OCI-LY3 (cell line): ENCODE measurements at regions not wholly inside any gene's neighbourhood (a gene's known extent, or its start where the extent isn't known, plus 50 kb on each side); places are given as distances from the start of the nearest gene placed in this dataset.

Source experiments
- H2AFZ ChIP-seq: fragments of 200-600, 300-600 bp; shearing (Covaris generic); 2 replicates; pipeline ENCODE4 v1.6.0; 2014; ENCODE audit warnings: antibody characterized with exemption, low read depth, low read length
- H3K27ac ChIP-seq: fragments of 200-600, 300-600 bp; sonication (generic); 2 replicates; pipeline ENCODE4 v1.5.1; 2014; ENCODE audit warnings: mild to moderate bottlenecking, low read length, moderate library complexity, mixed read lengths
- H3K27me3 ChIP-seq: fragments of 200-600, 300-600 bp; sonication (generic); 2 replicates; pipeline ENCODE4 v1.6.1; 2014; ENCODE audit warnings: low read depth, low read length, mixed read lengths
- H3K36me3 ChIP-seq: fragments of 200-600, 300-600 bp; sonication (generic); replicated peaks from 2 replicates; pipeline ENCODE3; 2014; ENCODE audit warnings: low read depth, low read length, mixed read lengths
- H3K4me1 ChIP-seq: fragments of 300-600, 200-600 bp; sonication (generic); 2 replicates; pipeline ENCODE4 v1.6.1; 2014; ENCODE audit warnings: low read length, mixed read lengths
- H3K4me2 ChIP-seq: fragments of 200-600, 300-600 bp; sonication (generic); 2 replicates; pipeline ENCODE4 v1.6.1; 2014; ENCODE audit warnings: low read length, mixed read lengths
- H3K4me3 ChIP-seq: fragments of 300-600, 200-600 bp; sonication (generic); 2 replicates; pipeline ENCODE4 v1.5.1; 2014; ENCODE audit warnings: antibody characterized with exemption, mild to moderate bottlenecking, low read length, moderate library complexity
- H3K79me2 ChIP-seq: fragments of 300-600, 200-600 bp; shearing (Covaris generic); 2 replicates; pipeline ENCODE4 v1.6.1; 2014; ENCODE audit warnings: mild to moderate bottlenecking, low read length, mixed read lengths
- H3K9ac ChIP-seq: fragments of 300-600, 200-600 bp; shearing (Covaris generic); 2 replicates; pipeline ENCODE4 v1.6.0; 2014; ENCODE audit warnings: mild to moderate bottlenecking, low read length, moderate library complexity
- H3K9me3 ChIP-seq: fragments of 200-600, 300-600 bp; shearing (Covaris generic); 2 replicates; pipeline ENCODE4 v1.6.1; 2014; ENCODE audit warnings: low read length, mixed read lengths; ENCODE audit not compliant: insufficient read depth
- H4K20me1 ChIP-seq: fragments of 200-600, 300-600 bp; sonication (generic); 2 replicates; pipeline ENCODE4 v1.6.1; 2016; ENCODE audit warnings: low read length, mixed read lengths; ENCODE audit not compliant: insufficient read depth
- EZH2phosphoT487 ChIP-seq: fragments of 200-600 bp; shearing (Covaris generic); IDR thresholded peaks from 2 replicates; pipeline ENCODE4 v1.6.1; 2018; ENCODE audit warnings: antibody characterized with exemption, mixed run types, low read depth
- TF ChIP-seq, protein P1 (sequence below): fragments of 200-600, 300-600 bp; sonication (generic); IDR thresholded peaks from 2 replicates; pipeline ENCODE4 v1.5.1; 2014; ENCODE audit warnings: antibody characterized with exemption, low read length, low read depth

DNA sequence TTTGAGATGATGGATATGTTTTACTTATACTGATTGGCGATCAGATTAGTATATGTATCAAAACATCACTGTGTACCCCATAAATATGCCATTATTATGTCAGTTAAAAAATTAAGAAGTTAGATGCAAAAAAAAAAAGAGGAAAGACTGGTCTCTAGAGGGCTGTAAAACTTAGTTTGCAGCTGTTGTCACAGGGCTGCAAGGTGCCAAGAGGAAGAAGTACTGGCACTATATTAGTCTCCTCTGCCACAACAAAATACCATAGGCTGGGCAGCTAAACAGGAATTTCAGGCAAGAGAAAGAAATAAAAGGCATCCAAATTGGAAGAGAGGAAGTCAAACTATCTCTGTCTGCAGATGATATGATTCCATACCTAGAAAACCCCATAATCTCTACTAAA is 177.8 kb upstream of the PLPP4 start:
- Histone ChIP-seq H3K27ac (no peak overlapping the region), H3K4me1 (peaks cover 3% of the 10 kb centered on the region; the same call in 1 of the 2 replicates), H3K9me3 (no peaks in the 10 kb centered on the region), H4K20me1 (no peaks in the 10 kb centered on the region), H3K27me3 (no peaks in the 10 kb centered on the region), H3K4me2 (no peak overlapping the region), H2AFZ (no peak overlapping the region), H3K9ac (no peak overlapping the region), H3K36me3 (no peaks in the 10 kb centered on the region), H3K4me3 (no peak overlapping the region), H3K79me2 (no peaks in the 10 kb centered on the region)
- TF ChIP-seq EZH2phosphoT487: no peak
- TF ChIP-seq, protein P1, sequence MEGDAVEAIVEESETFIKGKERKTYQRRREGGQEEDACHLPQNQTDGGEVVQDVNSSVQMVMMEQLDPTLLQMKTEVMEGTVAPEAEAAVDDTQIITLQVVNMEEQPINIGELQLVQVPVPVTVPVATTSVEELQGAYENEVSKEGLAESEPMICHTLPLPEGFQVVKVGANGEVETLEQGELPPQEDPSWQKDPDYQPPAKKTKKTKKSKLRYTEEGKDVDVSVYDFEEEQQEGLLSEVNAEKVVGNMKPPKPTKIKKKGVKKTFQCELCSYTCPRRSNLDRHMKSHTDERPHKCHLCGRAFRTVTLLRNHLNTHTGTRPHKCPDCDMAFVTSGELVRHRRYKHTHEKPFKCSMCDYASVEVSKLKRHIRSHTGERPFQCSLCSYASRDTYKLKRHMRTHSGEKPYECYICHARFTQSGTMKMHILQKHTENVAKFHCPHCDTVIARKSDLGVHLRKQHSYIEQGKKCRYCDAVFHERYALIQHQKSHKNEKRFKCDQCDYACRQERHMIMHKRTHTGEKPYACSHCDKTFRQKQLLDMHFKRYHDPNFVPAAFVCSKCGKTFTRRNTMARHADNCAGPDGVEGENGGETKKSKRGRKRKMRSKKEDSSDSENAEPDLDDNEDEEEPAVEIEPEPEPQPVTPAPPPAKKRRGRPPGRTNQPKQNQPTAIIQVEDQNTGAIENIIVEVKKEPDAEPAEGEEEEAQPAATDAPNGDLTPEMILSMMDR: no peak

DNA sequence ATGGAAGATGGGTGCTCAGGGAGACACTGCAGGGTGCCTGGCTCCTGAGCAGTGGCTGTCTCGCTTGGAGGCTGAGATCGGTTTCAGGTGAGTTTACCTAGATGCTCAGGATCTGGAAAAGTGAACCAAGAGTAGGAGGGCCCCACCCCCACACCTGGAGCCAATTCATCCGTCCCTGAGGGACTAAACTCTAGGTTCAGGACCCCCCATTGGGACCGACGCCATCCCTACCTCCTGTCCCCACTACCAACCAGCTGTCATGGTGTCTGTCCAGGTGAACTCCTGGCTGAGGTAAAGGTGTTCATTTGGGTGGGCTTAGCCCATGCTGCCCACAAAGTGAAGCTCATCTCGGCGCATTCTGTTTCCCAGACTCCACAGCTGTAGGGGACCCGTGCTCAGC is 174.6 kb upstream of the PLPP4 start:
- H3K9me3 ChIP-seq: no peaks in the 10 kb centered on the region
- H3K4me2 ChIP-seq: no peak overlapping the region
- H3K9ac ChIP-seq: no peak overlapping the region
- no peaks in the 10 kb centered on the region for H3K79me2 ChIP-seq
- TF ChIP-seq EZH2phosphoT487: no peak
- TF ChIP-seq, protein P1: no peak
- no peak overlapping the region for H3K4me3 ChIP-seq
- no peak overlapping the region for H2AFZ ChIP-seq
- H3K36me3 ChIP-seq: no peaks in the 10 kb centered on the region
- H3K4me1 ChIP-seq: no peaks in the 10 kb centered on the region
- no peaks in the 10 kb centered on the region for H3K27me3 ChIP-seq
- no peaks in the 10 kb centered on the region for H4K20me1 ChIP-seq
- no peak overlapping the region for H3K27ac ChIP-seq

DNA sequence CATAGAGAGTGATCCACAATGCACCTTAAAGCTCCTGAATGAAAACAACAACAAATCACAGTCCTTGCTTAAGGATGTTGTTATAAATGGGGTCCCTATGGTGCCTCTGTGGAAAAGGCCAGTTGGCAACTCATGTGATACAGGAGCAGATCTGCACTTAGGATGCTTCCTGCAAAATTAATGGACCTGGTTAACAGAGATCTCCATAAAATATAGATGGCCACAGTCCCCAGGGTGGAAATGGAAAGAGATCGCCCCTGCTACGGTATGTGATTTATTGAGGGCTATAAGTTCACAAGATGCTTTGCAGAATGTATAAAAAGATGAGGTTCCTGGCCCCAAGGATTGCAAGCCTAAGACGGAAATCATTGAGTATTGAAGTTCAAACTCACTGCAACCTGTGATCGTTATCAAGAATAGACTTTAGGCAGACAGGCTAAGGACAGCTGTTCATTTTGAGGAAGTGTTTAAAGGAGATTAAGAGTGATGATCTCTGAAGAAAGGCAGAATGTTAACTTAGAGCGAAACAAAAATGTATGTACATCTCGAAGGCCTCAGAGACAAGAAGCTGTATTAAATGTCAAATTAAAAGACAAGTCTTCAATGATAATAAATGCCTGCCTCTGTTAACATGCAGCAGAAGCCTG is 174.1 kb upstream of the PLPP4 start:
- Histone ChIP-seq H3K9ac (no peak overlapping the region), H3K27me3 (no peaks in the 10 kb centered on the region), H3K4me3 (no peak overlapping the region), H3K27ac (no peak overlapping the region), H3K9me3 (no peaks in the 10 kb centered on the region), H3K4me2 (no peak overlapping the region), H2AFZ (no peak overlapping the region), H4K20me1 (no peaks in the 10 kb centered on the region), H3K36me3 (no peaks in the 10 kb centered on the region), H3K79me2 (no peaks in the 10 kb centered on the region), H3K4me1 (no peaks in the 10 kb centered on the region)
- TF ChIP-seq, protein P1: no peak
- TF ChIP-seq EZH2phosphoT487: no peak

DNA sequence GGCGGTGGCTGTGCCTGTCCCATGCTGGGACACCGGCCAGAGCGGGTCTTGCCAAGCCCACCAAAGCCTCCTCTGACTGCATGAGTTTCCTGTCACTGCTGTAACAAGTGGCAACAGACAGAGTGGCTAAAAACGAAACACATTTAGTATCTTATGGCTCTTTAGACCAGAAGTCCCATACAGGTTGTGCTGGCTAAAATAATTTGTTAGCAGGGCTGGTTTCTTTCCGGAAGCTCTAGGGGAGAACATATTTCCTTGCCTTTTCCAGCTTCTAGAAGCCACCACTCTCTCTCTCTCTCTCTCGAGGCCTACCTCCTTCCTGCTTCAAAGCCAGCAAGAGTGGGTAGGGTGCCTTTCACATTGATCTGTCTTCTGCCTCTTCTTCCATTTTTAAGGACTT is 171.6 kb upstream of the PLPP4 start:
- H3K4me1 ChIP-seq: no peaks in the 10 kb centered on the region
- no peak overlapping the region for H3K4me3 ChIP-seq
- H3K79me2 ChIP-seq: no peaks in the 10 kb centered on the region
- H3K9ac ChIP-seq: no peak overlapping the region
- H3K27ac ChIP-seq: no peak overlapping the region
- H4K20me1 ChIP-seq: no peaks in the 10 kb centered on the region
- H3K9me3 ChIP-seq: no peaks in the 10 kb centered on the region
- TF ChIP-seq, protein P1: no peak
- no peaks in the 10 kb centered on the region for H3K27me3 ChIP-seq
- no peak overlapping the region for H2AFZ ChIP-seq
- no peaks in the 10 kb centered on the region for H3K36me3 ChIP-seq
- no peak overlapping the region for H3K4me2 ChIP-seq
